Daoy (cell line): ENCODE measurements at regions not wholly inside any gene's neighbourhood (a gene's known extent, or its start where the extent isn't known, plus 50 kb on each side); places are given as distances from the start of the nearest gene placed in this dataset.
"Not testable (repeated sequence)": the region's sequence is repeated elsewhere in the genome, so short reads cannot be mapped to it uniquely, and the experiment has no call there.

Source experiments
- DNase-seq: peaks from one replicate; pipeline ENCODE4 v3.0.0-alpha.2; 2015; ENCODE audit warnings: low read depth

DNA sequence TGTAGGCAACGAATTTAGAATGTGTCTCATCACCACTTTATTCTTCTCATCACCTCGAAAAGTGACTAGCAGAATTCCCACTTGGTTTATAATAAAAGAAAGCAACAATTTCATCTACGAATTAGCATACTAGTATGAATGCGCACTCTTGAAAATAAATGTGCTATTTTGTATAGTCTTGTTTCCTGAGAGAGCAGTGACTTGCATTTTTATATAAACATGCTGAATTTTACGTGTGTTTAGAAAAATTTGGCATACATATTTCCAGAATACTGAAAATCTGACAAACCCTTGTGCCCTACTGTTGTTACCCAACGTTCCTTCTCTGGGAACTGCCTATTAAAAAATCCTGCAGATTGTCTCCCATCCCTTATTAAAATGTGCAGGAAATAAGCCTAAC lies 786.8 kb downstream of the TSN start:
- no peak for DNase-seq

DNA sequence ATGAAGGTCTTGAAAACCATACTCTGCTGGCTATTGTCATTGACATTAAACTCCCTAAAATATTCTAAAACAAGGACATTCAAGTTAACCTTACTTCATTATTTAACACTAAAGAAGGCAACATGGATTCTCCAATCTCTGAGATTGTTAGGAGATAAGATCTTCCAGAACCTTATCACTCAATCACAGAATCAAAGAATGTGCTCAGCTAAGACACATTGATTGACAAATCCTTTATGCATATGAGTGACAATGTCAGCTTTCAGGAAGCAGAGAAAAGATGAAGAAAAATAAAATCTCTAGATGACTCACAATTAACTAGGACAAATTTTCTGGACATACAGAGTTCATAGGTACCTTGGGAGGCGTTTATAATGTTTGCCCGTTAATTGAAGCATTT lies 787.2 kb downstream of the TSN start:
- DNase-seq, result no peak

DNA sequence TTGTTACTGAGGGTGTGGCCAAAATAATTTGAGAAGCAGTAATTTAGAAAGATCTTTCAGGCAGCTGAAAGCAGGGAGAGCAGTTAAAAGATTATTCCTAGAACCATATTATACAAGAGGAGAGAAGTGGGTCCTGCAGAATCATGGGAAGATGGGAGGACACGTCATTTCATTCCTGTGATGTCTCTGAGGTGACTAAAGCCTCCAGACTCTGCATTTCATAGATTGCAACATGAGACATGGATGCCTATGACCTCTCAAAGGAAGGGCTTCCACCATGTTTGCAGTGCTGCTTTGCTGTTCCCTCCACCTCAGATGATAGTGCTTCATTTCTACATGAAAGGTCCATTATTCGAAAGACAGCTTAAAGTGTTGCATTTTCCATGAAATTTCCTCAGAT lies 788.4 kb downstream of the TSN start:
- peak; percentile 14 for DNase-seq

DNA sequence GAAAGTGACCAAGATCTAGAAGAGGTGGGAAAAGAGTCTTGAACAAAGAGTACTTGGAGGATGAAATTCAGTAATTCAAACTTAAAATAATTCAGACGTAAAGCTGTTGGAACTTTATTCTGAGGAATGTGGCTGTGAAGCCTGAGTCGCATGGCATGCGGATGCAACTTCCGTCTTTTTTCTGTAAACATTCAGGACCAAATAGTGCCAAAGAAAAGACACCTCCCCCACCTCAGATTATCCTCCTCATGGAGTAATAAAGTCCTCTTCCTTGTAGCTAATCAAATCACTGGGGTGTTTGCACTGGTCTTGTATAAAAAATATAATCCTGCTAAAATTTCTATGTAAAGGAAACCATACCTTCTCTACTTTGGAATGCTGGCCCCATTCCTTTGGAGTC lies 790.4 kb downstream of the TSN start:
- no peak for DNase-seq

DNA sequence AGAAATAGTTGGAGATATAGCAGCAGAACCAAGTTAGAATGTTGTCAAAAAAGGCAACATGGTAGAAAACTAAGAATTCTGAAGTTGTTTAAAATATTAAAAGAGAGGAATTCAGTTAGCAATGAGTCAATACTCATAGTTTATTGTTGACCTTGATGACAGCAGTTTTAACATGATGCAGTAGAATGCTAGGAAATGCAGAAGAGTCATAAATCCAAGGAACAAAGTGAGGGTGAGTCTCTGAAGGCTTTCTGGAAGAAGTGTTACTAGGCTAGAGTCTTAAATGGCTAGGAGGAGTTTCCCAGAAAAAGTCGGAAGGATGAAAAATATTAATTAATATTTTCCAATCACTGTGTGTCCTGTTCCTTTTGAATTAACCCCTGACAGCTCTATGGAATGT lies 807.3 kb downstream of the TSN start:
- no peak for DNase-seq

DNA sequence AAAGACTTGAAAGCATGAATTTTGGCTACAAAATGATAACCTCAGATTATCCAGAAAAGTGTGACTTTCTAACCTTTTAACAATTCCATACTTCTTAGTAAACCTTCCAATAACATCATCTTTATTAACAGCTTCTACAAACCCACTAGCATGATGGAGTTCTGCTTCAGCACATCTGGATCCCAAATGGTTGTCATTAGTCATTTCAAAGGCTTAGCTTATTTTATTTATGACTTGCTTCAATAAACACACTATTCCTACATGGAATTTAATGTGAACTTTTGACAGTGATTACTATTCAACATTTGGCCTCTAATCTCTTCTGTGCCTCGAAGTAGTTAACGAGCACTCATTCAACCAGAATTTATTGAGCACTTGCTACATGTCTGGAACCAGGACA lies 808.3 kb downstream of the TSN start:
- DNase-seq, result no peak

DNA sequence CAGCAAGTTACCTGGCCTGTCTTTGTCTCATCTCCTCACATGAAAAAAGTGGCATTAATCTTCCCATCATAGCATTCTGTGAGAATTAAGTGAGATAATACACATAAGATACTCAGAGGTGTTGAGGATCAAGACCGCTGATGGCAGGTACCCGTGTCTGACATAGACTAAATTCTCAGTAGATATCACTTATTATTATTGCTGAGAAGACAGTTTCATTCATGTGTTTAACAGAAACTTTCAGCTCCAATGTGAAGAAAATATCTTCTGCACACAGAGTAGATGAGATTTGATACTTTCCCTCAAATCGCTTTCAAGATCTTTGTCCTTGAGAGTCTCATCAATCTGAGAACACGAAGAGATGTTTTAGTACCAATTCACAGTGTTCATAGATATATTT lies 809.4 kb downstream of the TSN start:
- no peak for DNase-seq

DNA sequence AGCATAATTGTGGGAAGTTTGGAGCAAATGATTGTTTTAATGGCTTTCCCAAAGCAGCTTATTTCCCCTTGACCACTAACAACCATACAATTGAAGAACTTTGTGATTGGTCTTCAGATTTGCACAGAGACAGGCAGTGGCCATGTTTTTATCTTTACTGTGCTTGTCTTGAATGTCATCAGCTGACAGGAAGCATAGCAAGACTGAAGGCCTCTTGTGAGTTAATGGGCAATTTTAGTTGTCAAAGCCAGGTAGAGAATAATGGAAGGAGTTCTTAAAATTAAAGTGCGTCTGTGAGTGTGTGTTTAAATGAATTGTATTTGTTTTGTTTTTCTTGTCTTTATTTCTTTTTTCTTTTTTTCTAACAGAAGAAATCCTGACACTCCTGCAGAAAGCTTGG lies 809.9 kb downstream of the TSN start:
- DNase-seq, result no peak

DNA sequence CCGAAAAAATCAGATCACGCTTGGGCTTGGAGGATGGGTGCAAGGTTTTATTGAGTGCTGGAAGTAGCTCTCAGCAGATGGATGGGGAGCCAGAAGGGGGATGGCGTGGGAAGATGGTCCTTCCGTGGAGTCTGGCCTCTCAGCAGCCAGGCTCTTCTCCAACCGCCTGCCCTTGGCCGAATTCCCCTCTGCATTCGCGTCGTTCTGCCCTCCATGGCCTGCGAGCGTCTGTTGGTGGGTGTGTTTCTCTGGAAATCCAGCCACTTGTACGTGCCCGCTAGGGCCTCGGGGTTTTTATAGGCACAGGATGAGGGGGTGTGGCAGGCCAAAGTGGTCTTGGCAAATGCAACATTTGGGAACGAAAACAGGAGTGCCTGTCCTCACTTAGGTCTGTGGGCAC lies 815.2 kb downstream of the TSN start:
- no peak for DNase-seq

DNA sequence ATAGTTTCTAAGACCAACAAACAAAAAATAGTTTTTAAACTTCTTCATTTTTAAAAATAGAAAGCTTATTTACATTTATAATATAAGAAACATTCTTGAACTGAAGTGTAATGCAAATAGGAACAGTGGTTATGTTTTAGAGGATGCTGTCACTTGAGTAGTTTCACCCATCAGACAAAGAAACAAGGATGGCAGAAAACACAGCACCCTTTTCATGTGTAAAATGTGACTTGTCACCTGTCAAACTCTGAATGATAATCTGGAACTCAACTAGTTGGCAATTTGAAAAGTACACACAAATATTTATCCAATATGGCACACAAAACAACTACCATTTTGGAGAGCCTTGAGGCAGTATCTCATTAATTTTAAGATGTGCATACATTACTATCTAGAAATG lies 816.0 kb downstream of the TSN start:
- not testable (repeated sequence) for DNase-seq

DNA sequence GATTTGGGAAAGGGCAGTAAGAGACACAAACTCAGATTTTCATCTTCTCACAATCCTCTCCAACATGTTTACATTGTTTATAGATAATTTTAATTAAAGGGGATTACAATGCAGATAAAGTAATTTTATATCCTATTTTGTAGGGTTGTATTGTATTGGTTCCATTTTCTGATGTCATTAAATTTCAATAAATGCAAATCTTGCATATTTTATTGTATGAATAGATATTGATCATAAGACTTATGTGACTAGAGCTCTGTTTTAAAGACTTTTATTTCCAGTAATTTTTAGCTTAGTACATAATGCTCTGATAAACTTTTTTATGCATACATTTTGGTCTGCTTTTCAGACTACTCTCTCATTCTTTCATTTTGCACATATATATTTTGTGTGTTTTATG lies 819.6 kb downstream of the TSN start:
- no peak for DNase-seq

DNA sequence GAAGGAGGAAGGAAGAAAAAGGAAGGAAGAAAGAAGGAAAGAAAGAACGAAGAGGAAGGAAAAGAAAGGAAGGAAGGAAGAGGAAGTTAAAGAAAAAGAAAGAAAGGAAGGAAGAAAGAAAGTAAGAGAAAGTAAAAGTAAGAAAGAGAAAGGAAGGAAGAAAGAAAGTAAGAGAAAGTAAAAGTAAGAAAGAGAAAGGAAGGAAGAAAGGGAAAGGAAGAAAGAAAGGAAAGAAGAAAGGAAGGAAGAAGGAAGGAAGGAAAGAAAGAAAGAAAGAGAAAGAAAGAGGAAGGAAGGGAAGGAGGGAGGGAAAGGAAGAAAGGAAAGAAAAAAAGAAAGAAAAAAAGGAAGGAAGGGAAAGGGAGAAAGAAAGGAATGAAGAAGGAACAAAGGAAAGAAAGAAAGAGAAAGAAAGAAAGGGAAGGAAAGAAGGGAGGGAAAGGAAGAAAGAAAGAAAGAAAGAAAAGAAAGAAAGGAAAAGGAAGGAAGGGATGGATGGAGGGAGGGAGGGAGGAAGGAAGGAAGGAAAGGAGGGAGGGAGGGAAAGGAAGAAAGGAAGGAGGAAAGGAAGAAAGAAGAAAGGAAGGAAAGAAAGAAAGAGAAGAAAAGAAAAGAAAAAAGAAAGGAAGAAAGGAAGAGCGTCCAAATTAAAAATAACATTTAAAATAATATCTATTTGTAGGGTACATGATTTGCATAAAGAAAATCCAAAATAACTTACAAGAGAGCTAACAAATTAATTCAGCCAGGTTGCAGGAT lies 827.9 kb downstream of the TSN start:
- DNase-seq, result no peak

DNA sequence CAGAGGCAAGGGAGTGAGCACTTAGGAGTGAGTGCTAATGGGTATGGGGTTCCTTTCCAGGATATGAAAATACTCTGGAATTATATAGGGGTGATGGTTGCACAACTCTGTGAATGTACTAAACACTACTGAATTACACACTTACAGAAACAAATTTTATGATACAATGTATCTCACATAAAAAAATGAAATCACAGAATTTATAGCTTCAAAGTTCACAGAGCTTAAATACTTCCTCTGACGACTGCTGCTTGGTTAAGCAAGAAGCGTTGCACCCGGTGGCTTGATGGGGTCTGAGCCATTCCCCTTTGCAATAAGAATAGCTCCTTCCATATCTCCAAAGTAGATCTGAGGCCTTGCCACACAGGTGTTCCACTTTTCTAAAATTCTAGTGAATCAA lies 835.1 kb downstream of the TSN start:
- no peak for DNase-seq

DNA sequence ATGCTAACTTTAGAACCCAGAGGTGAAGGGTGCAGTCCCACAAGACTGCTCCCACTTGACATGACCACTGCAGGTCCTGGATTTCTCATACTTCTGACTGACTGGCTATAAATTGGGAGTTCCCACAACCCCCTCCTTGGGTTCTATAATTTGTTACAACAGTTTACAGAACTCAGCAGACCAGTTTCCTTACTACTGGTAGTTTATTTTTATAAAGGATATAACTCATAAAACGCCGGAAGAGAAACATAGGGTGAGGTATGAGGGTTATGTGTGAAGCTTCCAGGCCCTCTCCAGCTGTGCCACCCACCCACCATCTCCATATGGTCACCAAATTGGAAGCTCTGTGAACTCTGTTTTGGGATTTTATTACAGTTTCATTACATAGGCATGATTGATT lies 839.6 kb downstream of the TSN start:
- DNase-seq, result no peak

DNA sequence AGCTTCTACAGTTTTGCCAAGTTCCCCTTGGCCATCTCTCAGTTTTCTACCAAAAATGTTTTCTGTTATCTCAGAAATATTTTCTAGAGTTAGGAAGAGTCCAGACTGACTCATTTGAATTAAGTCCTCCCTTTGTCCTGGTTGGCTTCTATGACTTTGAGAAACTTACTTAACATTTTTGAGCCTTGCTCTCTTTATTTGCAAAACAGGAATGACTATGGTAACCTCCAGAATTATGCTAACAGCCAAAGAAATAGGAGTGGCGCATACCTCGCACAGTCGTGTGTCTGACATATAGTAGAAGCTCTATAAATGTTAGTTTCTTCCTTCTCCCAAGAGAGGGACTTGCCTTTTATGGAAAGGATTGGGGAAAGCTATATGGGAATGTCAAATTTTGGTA lies 841.1 kb downstream of the TSN start:
- DNase-seq, result no peak

DNA sequence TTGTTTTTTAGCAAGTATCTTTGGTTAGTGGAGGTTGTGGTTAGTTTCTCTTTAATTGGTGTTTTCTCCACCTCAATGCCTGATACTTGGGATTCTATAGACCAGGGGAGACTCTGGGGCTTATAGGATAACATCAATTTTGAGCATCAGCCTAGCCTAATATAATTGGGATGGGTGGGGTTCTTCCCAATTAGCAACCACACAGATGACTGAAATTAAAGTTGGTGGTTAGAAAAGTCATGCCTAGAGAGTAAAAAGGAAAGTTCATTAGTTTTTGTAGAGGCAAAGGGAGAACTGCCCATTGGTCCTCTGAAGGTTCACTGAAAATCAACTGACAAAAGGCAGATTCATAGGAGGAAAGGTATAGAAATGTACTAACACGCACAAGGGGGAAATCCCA lies 843.3 kb downstream of the TSN start:
- no peak for DNase-seq

DNA sequence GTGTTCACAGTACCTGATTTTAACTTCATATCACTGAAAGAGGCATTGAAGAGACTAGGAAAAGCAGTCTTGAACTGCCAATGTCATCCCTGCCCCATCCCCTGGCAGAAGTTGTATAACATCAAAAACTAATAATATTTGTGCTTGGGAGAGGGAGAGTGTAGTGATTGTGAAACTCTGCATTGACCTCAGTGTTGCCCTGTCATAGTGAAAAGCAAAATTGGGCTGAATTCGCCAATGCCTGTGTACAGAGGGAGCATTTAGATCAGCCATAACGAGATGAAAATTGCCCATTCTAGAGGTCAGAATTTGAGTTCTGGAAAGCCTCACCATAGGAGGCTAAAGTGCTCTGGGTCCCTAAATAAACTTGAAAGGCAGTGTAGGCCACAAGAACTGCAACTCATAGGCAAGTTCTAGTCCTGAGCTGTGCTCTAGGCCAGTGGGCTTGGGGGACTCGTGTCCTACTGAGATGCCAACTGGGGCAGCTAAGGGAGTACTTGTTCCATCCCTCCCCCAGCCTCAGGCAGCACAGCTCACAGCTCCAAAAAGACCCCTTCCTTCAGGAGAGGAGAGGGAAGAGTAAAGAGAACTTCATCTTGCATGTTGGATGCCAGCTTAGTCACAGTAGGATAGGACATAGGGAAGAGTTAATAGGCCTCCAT lies 855.6 kb downstream of the TSN start:
- DNase-seq, result no peak

DNA sequence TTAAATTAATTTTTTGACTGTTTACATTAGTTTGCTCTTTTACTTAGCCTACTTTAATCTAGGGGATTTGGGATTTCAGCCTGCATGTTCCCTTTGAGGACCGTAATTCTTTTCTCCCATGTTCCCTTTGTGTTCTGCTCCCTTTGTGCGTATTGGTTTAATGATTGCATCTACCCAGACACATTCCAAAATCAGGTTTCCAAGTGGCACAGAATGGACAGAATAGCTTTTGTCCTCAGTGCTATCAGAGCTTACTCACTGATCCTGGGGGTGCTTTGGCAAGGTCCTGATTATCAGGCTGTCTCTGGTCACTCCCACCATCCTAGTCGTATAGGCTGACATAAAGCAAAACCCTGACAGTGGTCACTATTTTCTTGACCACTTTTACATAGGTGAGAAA lies 867.5 kb downstream of the TSN start:
- DNase-seq, result no peak

DNA sequence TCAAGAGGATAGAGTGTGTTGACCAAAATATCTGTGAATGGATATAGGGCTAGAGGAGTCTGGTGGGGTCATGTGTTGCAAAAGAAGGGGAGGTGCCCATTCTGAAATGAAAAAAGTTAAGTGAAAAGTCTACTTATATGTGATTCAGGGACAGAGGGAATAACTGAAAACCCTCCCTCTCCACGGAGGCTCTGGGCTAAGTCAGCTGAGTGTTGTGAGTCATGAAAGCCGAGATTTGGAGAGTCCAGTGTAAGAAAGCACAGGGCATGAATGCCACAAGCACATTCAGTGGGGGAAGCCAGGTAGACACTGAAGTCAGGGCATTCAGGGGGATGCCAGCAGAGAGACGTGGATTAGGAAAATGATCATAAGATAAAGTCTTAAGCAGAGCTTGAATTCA lies 871.9 kb downstream of the TSN start:
- no peak for DNase-seq

DNA sequence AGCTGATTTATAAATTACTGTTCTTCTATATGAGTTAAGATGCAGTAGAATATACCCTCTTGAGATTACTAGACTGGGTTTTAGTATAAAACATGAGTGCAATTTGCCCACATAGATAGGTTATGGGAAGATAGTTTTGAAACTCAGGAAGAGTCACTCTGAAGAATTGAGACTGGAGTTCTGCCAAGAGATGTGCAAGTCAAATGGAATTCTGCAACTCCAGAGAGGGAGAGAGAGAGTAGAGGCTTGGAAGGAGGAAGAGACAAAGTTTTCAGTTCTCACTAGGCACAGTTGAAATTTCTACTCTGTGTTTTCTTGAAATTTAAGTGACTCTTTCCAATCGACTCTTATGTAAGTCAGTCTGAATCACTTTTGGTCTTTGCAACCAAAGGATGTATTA lies 878.8 kb downstream of the TSN start:
- DNase-seq, result peak; percentile 55

DNA sequence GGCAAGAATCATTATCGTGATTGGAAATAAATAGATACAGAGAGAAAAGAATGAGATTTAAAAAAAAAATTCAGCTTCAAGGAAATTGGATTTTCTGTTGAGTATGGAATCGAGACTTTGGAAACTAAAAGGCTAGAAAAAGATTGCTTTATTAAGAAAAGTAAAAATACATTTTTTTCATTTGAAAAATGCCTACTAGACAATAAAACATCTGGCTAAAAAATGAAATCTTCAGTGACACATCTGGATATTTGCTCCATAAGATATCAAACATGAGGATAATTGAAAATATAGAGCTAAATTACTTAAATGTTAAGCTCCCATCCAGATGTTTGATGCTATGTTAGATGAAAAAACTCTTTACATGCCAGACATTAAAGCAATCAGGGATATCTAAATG lies 879.5 kb downstream of the TSN start:
- no peak for DNase-seq

DNA sequence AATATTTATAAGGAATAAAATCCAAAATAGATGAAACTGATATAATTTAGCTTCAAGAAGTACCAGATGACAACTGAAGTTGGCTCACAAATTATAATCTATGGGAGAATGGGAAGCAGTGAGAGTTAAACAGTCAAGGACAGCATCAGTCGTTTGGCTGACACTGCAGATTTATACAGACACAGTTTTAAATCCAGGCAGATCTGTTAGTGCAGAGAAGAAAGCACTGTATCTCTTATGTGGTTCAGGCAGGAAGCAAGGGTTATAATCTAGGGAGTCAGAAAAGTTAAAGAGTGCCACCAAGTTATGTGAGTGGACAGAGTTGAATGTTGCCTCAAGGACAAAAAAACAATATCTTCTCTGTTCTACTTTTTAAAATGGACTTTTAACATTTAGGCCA lies 880.2 kb downstream of the TSN start:
- no peak for DNase-seq

DNA sequence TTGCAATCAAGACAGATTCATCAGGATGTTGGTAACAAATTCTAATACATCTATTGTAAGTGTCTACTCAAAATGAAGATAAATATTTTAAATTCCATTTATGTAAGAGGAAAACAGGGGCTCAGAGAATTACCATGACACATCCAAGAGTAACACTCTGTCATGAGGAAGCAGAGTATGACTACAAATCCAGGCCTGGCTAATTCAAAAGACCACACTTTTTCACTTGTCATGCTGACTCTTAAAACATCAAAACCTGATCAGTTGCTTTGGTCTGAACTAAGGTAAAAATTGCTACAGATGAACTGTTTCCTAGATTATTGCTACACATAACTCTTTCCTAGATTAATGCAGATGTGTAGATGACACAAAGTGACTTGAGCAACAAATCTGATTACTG lies 880.6 kb downstream of the TSN start:
- peak; percentile 6 for DNase-seq

DNA sequence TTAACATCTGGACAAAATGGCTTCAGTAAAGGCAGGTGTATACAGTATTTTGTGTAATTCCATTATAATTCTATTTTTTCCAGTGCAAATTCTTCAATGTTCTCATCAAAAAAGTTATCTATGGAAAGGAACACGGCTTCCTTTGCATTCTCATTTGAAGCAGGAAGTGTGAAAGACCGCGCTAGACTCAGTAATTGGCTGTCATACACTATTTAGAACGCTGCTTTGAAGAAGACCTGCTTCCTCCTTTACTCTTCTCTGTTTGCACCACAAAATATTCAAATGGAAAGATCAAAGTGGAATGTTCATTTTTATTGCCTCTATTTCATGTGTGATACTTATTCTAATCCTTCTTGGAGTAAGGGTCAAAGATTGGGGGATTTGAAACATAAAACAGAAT lies 883.7 kb downstream of the TSN start:
- no peak for DNase-seq
